Fibroblast of gingiva (primary cell): ENCODE measurements at regions not wholly inside any gene's neighbourhood (a gene's known extent, or its start where the extent isn't known, plus 50 kb on each side); places are given as distances from the start of the nearest gene placed in this dataset.

Experiments
- DNase-seq: peaks from one replicate; pipeline ENCODE4 v3.0.0-alpha.2; 2011; ENCODE audit warnings: low read depth

DNA sequence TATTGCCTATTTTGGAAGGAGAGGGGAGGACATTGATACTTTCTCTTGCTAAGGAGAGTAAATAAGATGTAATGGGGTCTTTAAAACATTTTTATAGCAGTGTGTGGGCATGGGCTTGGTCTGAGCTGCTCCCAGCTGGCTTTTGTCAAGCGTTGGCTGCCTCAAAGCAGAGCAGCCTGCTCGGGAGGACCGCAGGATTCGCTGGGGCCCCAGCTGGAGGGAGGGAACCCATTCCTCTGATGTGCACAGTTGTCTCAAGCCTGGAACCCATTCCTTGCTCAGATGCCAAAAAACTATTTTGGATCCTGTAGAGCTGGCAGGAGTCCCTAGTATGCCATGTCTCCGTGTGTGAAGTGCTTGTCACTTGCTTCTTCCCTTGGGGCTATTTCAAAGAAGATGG, 59.4 kb upstream of the RMDN2 start:
- DNase-seq, result no peak

DNA sequence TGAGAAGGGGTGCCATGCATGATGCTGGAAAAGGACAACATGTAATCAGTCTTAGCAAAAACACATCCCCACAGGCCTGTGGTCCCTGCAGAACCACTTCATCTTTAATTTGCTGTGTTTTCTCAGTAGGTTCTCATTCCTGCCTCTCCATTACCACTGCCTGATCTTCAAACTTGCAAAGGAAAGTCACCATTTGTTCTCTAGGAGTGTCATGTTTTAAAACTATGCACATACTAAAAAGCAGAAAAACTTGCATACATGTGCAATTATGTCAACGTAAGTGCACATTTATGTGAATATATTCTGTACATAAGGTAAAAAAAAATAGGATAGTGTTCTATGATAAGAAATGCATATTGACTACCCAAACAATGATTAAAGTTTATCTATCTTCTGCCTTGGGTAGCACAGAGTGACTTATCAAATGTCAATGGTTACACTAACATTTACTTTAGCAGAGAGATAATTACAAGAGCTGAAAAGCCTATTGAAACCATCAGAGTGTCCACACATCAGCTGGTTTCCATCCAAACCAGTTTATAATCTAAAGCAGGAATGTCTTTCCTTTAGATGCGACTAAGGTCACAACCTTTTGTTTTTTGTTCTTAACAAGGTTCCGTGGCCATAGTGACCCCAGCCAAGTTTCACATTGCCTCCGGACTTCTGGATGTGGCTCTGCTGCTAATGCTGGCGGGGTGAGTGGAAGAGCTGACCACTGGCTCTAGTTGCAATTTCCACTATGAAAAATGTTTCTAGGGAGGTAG, 58.7 kb upstream of the RMDN2 start:
- no peak for DNase-seq

DNA sequence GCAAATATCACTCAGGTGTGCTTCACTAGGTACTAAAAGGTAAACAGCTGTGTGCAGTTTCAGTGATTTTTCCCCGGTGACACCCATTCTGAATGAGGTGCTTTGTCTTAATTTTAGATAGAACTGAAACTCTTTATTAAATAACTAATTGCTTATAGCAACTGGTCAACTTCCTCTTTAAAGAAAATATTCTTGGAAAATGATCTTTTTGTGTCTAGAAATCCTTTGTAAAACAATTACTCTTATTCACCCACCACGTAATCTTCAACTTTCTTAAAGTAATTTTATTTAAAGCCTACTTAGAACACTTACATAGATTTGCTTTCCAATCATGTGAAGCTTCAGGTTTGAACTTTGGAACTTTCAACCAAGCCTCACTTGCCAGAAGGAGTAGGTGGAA, 57.9 kb upstream of the RMDN2 start:
- DNase-seq, result no peak

DNA sequence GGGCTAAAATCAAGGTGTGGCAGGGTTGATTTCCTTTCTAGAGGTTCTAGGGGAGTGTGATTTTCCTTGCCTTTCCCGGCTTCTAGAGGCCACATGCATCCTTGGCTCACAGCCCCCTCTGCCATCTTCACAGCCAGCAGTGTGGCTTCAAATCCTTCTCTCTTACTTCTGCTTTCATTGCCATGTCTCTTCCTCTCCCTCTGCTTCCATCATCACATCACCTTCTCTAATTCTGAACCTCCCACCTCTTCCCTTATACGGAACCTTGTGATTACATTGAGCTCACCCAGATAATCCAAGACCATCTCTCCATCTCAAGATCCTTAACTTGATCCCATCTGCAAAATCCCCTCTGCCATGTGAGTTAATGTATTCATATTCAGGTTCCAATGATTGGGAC, 56.2 kb upstream of the RMDN2 start:
- no peak for DNase-seq

DNA sequence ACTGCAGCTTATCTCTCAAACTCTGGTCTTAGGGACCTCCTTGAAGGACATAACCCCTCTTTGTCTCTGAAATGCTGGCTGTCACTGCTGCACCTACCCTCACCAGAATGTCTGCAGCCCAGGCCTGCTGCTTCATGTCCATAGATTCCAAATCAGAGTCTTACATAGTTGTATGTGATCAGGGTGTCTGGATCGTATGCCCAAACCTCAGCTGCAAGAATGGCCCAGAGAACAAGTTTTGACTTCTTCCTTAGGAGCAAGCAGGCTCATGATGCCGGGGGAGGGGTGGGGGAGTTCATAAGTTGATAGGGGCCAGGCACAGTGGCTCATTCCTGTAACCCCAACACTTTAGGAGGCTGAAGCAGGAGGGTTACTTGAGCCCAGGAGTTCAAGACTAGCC, 55.8 kb upstream of the RMDN2 start:
- no peak for DNase-seq

DNA sequence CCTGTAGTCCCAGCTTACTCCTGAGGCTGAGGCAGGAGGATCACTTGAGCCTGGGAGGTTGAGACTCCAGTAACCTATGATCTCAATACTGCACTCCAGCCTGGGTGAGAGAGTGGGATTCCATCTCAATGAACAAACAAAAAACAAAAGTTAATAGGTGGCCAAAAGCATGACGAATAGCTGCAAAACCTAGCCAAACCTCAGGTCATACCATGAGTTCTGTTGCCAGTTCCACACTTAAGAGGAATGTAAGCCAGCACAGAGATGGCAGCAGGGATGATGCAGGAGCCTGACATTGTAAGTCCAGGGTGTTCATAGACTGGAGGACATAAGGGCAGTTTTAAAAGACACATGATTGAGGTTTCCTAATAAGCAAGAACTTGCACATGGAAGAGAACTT, 55.3 kb upstream of the RMDN2 start:
- peak; percentile 18 for DNase-seq

DNA sequence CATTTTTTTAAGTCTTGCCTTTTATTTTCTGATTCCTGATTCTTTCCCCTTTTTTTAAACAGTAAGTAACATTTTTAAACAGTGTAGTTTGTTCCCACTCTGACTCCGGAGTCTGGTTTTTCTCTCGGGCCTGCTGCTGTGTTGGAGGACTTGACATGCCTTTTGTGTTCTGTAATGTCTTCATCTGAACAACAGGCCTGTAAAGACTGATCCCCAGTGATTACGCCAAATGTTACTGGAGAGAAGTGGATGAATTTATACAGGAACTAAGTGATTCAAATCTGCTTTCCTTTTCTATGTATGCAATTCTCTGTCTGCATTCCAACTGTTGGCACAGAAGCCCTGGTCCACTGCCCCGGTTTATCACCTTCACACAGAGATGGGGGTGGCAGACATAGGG, 54.3 kb upstream of the RMDN2 start:
- DNase-seq, result no peak

DNA sequence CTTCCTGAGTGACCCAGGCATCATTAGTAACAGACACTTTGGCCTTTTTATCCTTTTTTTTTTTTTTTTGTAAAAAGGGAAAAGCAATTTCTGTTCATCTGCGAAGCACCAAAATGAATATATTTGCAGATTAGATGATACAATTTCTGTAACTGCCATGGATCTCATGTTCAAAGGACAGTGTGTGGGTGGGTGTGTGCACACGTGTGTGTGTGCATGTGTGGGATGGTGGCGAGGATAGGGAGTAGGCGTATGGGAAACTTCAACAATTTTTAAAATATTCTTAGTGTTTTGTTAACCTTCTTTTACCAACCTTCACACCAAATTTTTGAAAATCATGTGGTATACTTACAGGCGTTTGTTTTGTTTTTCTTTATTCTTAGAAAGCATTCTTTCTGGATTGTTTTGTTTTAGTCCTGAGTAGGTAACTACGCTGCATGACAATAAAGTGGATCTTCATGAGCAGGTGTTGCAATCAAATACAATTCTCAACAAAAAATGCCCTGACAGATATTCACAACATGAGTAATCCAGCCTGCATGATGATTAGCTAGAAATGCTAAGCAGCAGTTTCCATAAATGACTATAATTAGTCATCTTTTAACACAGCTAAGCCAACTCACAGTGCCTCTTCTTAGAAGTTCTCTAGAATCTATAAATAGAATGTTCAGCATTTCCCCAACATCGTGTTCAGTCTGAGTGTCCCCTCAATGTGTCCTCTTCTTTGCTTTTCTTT, 53.5 kb upstream of the RMDN2 start:
- DNase-seq, result peak; percentile 46

DNA sequence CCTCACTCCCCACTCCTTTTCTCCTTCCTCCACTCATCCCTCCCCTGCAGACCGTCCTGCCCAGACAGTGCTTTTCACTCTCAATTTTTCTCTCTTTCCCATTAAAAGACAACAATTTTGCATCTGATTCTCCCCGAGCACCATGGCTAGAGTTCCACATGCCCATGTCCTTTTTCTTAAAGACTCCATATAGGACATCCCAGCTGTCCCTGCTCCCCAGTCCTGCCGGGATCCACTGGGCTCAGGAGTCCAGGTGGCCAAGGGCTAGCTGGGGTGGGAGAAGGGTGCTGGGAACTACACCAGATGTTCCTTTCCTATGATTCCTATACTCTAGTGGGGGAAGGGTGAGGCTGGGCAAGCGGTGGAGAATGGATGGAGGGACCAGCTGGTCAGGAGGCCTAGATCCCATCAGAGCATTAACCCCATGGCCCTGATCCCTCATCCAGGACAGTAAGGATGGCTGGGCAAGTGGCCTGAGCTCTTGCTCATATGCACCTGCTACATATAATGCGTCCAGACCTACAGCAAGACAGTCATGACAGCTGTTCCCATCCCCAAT, 52.8 kb upstream of the RMDN2 start:
- DNase-seq, result no peak

DNA sequence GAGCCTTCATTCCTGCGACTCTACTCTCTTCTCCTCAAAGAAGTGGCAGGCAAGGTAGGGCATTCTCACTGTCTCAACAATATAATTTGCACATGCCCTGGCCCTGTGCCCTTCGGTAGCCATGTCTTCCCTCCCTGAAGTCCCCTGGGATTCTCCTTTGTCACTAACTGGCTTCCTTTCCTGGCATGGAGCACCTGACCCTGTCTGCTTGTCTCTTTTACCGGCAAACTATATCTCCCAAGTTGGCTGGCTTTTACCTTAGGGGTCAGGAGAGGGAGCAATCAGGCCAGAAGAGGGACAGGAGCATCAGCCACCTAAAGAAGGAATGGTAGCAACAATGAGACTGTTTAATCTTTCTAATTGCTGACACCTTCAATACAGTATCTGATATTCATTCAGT, 51.9 kb upstream of the RMDN2 start:
- no peak for DNase-seq

DNA sequence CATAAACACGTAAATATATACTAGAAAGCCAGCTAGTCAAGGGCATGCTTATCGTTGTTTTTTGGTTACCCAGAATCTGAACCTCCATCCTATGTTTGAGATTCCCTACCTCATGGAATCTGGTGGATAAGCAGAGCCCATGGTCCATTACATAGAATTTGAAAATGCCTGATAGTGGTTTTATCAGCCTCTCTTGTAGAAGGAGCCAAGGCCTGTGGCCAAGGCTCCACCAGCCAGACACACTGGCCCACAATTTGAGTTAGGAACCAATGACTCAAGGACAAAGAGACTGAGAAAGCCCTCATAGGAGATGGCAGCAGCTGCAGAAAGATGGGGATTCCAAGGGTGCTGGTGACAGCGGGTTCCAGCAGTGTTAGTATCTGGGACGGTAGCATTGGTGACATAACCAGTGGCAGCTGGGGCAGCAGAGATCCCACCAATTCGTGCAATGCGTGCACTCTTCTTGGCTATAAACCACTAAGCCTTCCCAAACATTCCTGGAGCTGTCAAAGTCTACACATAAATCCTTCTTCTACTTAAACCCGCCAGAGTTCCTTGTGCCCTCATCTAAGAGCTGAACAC, 51.2 kb upstream of the RMDN2 start:
- DNase-seq, result no peak

DNA sequence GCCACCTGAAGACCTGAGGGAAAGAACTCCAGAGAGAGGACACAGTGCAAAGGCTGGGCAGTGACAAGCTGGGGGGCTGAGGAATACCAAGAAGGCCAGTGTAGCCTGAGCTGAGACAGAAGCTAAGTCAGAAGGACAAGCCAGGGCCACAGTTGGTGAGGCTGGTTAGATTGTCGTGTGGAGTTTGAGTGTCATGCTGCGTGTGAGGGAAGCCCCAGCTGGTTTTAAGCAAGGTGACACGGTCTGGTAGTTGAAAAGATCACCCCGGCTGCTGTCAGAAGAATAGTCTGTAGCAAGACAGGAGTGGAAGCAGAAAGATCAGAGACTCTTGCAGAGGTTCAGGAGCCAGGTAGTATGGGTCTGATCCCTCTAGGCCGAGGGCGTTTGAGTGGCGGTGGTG, 50.6 kb upstream of the RMDN2 start:
- no peak for DNase-seq
